ENCODE measurements at regions not wholly inside any gene's neighbourhood (a gene's known extent, or its start where the extent isn't known, plus 50 kb on each side); places are given as distances from the start of the nearest gene placed in this dataset.
A peak's percentile ranks its signal among the peaks of the same experiment; 100 is the strongest.

DNA sequence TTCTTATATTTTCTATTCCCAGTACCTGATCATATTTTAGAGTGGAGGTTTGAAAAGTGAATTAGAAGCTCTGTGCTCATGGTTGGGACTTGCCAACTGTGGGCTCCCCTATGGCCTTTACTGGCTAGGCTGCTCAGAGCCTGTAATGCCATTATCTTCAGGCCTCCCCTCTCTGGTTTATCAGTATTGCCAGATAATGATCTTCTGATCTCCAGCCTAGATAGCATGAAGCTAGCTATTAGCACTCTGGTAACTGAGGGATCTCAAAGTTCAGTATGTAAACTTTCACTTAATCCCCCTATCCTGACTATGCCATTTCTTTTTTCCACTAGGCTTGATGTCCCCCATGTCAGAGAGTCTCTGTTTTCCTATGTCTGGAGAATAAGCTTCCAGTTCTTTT lies 393.7 kb upstream of the CITED2 start:
- Histone ChIP-seq H4K20me1 (ENCODE audit: insufficient read depth, poor library complexity, severe bottlenecking) (no peaks in the 10 kb centered on the region), H3K36me3 (replicated peaks; ENCODE audit: insufficient read depth, low read depth) (no peaks in the 10 kb centered on the region), H3K27me3 (no peaks in the 10 kb centered on the region), H2AFZ (no peak overlapping the region), H3K79me2 (no peaks in the 10 kb centered on the region), H3K27ac (no peak overlapping the region), H3K9me3 (ENCODE audit: low read depth) (no peaks in the 10 kb centered on the region), H3K4me3 (no peak overlapping the region), H3K9me2 (replicated peaks; ENCODE audit: insufficient read depth) (no peaks in the 10 kb centered on the region), H3K4me2 (no peak overlapping the region), H3K4me1 (ENCODE audit: insufficient read depth) (peaks cover 24% of the 10 kb centered on the region)
- no peak for TF ChIP-seq EZH2 (IDR thresholded peaks at IDR 0.05; ENCODE audit: borderline replicate concordance)
- TF ChIP-seq EZH2phosphoT487 (IDR thresholded peaks at IDR 0.05; ENCODE audit: low read depth, severe bottlenecking, unreplicated experiment): no peak
- TF ChIP-seq, protein P1, sequence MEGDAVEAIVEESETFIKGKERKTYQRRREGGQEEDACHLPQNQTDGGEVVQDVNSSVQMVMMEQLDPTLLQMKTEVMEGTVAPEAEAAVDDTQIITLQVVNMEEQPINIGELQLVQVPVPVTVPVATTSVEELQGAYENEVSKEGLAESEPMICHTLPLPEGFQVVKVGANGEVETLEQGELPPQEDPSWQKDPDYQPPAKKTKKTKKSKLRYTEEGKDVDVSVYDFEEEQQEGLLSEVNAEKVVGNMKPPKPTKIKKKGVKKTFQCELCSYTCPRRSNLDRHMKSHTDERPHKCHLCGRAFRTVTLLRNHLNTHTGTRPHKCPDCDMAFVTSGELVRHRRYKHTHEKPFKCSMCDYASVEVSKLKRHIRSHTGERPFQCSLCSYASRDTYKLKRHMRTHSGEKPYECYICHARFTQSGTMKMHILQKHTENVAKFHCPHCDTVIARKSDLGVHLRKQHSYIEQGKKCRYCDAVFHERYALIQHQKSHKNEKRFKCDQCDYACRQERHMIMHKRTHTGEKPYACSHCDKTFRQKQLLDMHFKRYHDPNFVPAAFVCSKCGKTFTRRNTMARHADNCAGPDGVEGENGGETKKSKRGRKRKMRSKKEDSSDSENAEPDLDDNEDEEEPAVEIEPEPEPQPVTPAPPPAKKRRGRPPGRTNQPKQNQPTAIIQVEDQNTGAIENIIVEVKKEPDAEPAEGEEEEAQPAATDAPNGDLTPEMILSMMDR (IDR thresholded peaks at IDR 0.05; ENCODE audit: poor library complexity): no peak
- DNase-seq (ENCODE audit: low spot score): no peak

DNA sequence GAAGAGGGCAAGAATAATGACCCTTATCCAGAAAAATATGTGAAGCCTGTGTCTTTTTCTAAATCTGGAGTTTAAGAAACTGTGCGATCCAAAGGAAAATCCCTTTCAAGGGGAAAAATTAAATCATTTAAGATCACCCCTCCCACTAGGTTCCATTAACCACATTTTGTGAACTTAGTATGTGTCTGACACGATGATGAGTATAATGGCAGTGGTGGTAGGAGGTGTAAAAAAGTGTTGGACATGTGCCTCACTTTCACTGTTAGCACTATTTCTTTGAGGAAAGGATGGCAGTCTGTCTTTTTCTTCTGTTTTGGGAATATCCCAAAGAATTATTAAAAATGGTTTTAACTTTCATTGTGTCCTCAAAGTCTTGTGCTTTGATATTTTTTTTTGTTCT lies 392.3 kb upstream of the CITED2 start:
- Histone ChIP-seq H3K27me3 (no peaks in the 10 kb centered on the region), H3K27ac (no peak overlapping the region), H4K20me1 (ENCODE audit: insufficient read depth, poor library complexity, severe bottlenecking) (no peaks in the 10 kb centered on the region), H3K9me3 (ENCODE audit: low read depth) (no peaks in the 10 kb centered on the region), H3K9me2 (replicated peaks; ENCODE audit: insufficient read depth) (no peaks in the 10 kb centered on the region), H3K79me2 (no peaks in the 10 kb centered on the region), H3K4me3 (no peak overlapping the region), H2AFZ (no peak overlapping the region), H3K36me3 (replicated peaks; ENCODE audit: insufficient read depth, low read depth) (no peaks in the 10 kb centered on the region), H3K4me1 (ENCODE audit: insufficient read depth) (peaks cover 24% of the 10 kb centered on the region), H3K4me2 (no peak overlapping the region)
- DNase-seq (ENCODE audit: low spot score): no peak
- TF ChIP-seq EZH2phosphoT487 (IDR thresholded peaks at IDR 0.05; ENCODE audit: low read depth, severe bottlenecking, unreplicated experiment) (no peak), EZH2 (IDR thresholded peaks at IDR 0.05; ENCODE audit: borderline replicate concordance) (no peak)
- TF ChIP-seq, protein P1 (IDR thresholded peaks at IDR 0.05; ENCODE audit: poor library complexity): no peak
- WGBS (ENCODE audit: low lambda C conversion rate, missing lambda C conversion rate): 94% methylated on average over 2 of the region's 2 CpGs

DNA sequence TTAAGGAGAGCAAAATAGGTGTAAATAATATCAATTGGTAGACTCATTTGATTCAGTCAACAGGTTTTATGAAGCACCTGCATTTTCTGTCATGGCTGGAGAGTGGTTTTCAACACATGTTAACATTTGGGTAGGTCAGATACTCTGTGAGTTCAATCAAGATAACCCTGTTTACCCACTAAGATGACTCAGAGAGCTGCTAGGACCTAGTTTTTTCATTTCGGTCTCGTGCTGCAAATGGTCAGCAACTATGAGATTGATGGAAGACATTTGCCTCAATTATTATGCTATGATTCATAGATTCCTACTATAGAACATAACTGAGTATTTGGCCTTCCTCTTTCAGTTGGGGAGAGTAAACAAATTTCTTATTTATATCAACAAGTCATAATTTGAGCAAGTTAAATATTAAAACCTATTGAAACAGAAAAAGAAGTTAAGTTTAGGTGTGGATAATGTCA lies 391.4 kb upstream of the CITED2 start:
- Histone ChIP-seq H3K9me2 (replicated peaks; ENCODE audit: insufficient read depth) (no peaks in the 10 kb centered on the region), H3K27me3 (no peaks in the 10 kb centered on the region), H3K4me1 (ENCODE audit: insufficient read depth) (peaks cover 24% of the 10 kb centered on the region), H2AFZ (no peak overlapping the region), H3K36me3 (replicated peaks; ENCODE audit: insufficient read depth, low read depth) (no peaks in the 10 kb centered on the region), H3K4me2 (peak overlapping the region; percentile 9), H3K79me2 (no peaks in the 10 kb centered on the region), H3K4me3 (no peak overlapping the region), H4K20me1 (ENCODE audit: insufficient read depth, poor library complexity, severe bottlenecking) (no peaks in the 10 kb centered on the region), H3K27ac (peak overlapping the region; percentile 73), H3K9me3 (ENCODE audit: low read depth) (no peaks in the 10 kb centered on the region)
- TF ChIP-seq EZH2 (IDR thresholded peaks at IDR 0.05; ENCODE audit: borderline replicate concordance) (no peak), EZH2phosphoT487 (IDR thresholded peaks at IDR 0.05; ENCODE audit: low read depth, severe bottlenecking, unreplicated experiment) (no peak)
- TF ChIP-seq, protein P1 (IDR thresholded peaks at IDR 0.05; ENCODE audit: poor library complexity): no peak
- DNase-seq (ENCODE audit: low spot score): peak; percentile 52
- 42% methylated on average over 2 of the region's 2 CpGs for WGBS (ENCODE audit: low lambda C conversion rate, missing lambda C conversion rate)

DNA sequence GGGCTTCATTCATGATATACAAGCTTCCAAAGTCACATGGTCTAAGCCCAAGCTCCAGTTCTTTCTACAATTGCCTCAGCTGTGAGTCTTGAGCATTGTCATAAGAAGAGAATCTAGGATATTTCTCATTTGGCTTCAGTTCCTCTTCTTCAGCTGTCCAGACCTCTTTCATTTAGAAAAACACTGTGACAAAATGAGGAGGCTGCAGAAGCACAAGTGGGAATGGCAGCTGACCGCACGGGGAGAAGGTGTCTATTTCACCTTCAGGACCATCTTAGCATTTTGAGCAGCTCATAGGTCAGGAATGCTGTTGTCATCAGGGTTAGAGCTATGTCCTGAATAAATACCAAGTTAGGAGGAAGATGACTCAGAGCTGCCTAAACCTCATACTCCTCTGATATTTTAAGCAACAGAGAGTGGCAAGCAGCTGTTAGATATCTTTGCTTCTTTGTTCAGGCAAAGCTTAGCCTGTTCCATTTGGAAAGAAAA lies 390.1 kb upstream of the CITED2 start:
- WGBS (ENCODE audit: low lambda C conversion rate, missing lambda C conversion rate): 48% methylated on average over 2 of the region's 2 CpGs
- Histone ChIP-seq H3K4me2 (peak overlapping the region; percentile 9), H4K20me1 (ENCODE audit: insufficient read depth, poor library complexity, severe bottlenecking) (no peaks in the 10 kb centered on the region), H3K27me3 (no peaks in the 10 kb centered on the region), H3K79me2 (no peaks in the 10 kb centered on the region), H3K9me3 (ENCODE audit: low read depth) (no peaks in the 10 kb centered on the region), H3K4me3 (no peak overlapping the region), H3K9me2 (replicated peaks; ENCODE audit: insufficient read depth) (no peaks in the 10 kb centered on the region), H3K27ac (peak overlapping the region; percentile 73), H3K36me3 (replicated peaks; ENCODE audit: insufficient read depth, low read depth) (no peaks in the 10 kb centered on the region), H2AFZ (no peak overlapping the region), H3K4me1 (ENCODE audit: insufficient read depth) (peaks cover 24% of the 10 kb centered on the region)
- TF ChIP-seq, protein P1 (IDR thresholded peaks at IDR 0.05; ENCODE audit: poor library complexity): no peak
- TF ChIP-seq EZH2phosphoT487 (IDR thresholded peaks at IDR 0.05; ENCODE audit: low read depth, severe bottlenecking, unreplicated experiment): no peak
- no peak for TF ChIP-seq EZH2 (IDR thresholded peaks at IDR 0.05; ENCODE audit: borderline replicate concordance)
- peak; percentile 60 for DNase-seq (ENCODE audit: low spot score)

All from hepatocyte (in vitro differentiated cells).